ENCODE measurements at regions not wholly inside any gene's neighbourhood (a gene's known extent, or its start where the extent isn't known, plus 50 kb on each side); places are given as distances from the start of the nearest gene placed in this dataset.

- Mint-ChIP-seq H3K4me3 (ENCODE audit: unreplicated experiment) (no peak overlapping the region), H3K27me3 (ENCODE audit: low read depth, unreplicated experiment) (no peaks in the 10 kb centered on the region)
Observed at GRCh38 chr6:141313986-141314385, 818.7 kb upstream of the GJE1 start.

GRCh38 chr6:141309295-141309694, 823.4 kb upstream of the GJE1 start:
- Histone ChIP-seq H3K9ac (ENCODE audit: low read length) (no peak overlapping the region), H3K9me3 (ENCODE audit: insufficient read depth, low read depth, low read length) (no peaks in the 10 kb centered on the region), H3K27ac (ENCODE audit: low read depth, low read length) (no peak overlapping the region), H3K4me2 (ENCODE audit: low read length) (no peak overlapping the region), H3K4me1 (ENCODE audit: insufficient read depth, low read length) (no peaks in the 10 kb centered on the region), H3K4me3 (ENCODE audit: insufficient read depth, low read depth, low read length) (no peak overlapping the region), H3K79me2 (ENCODE audit: insufficient read depth, low read length) (no peaks in the 10 kb centered on the region), H2AFZ (ENCODE audit: low read depth, low read length) (no peak overlapping the region), H3K36me3 (ENCODE audit: insufficient read depth, low read length) (no peaks in the 10 kb centered on the region), H3K27me3 (ENCODE audit: insufficient read depth, low read length) (no peaks in the 10 kb centered on the region), H4K20me1 (ENCODE audit: insufficient read depth, low read length) (no peaks in the 10 kb centered on the region)
- Mint-ChIP-seq H3K9me3 (ENCODE audit: unreplicated experiment) (no peaks in the 10 kb centered on the region), H3K27ac (ENCODE audit: unreplicated experiment) (no peak overlapping the region), H3K4me1 (ENCODE audit: low read depth, unreplicated experiment) (no peaks in the 10 kb centered on the region), H3K27me3 (ENCODE audit: low read depth, unreplicated experiment) (no peaks in the 10 kb centered on the region), H3K4me3 (ENCODE audit: unreplicated experiment) (no peak overlapping the region), H3K36me3 (ENCODE audit: low read depth, unreplicated experiment) (no peaks in the 10 kb centered on the region)
- TF ChIP-seq EZH2 (IDR thresholded peaks at IDR 0.05; ENCODE audit: insufficient read depth, low read length): no peak
- DNase-seq (ENCODE audit: low read depth): no peak
- no peak for FAIRE-seq

More at GRCh38 chr6:141313986-141314385, 818.7 kb upstream of the GJE1 start:
- DNase-seq (ENCODE audit: low read depth): no peak
- TF ChIP-seq CTCF (IDR thresholded peaks at IDR 0.05; ENCODE audit: insufficient read depth, low read depth, low read length): no peak
- TF ChIP-seq EZH2 (IDR thresholded peaks at IDR 0.05; ENCODE audit: insufficient read depth, low read length): no peak
- no peak overlapping the region for H3K27ac ChIP-seq (ENCODE audit: low read depth, low read length)
- no peak overlapping the region for H3K4me2 ChIP-seq (ENCODE audit: low read length)
- Mint-ChIP-seq H3K9me3 (ENCODE audit: unreplicated experiment) (no peaks in the 10 kb centered on the region), H3K27ac (ENCODE audit: unreplicated experiment) (no peak overlapping the region), H3K36me3 (ENCODE audit: low read depth, unreplicated experiment) (peaks cover 2% of the 10 kb centered on the region), H3K4me1 (ENCODE audit: low read depth, unreplicated experiment) (no peaks in the 10 kb centered on the region)
- peak overlapping the region; percentile 34 for H2AFZ ChIP-seq (ENCODE audit: low read depth, low read length)
- no peaks in the 10 kb centered on the region for H3K4me1 ChIP-seq (ENCODE audit: insufficient read depth, low read length)
- H3K36me3 ChIP-seq (ENCODE audit: insufficient read depth, low read length): no peaks in the 10 kb centered on the region
- no peaks in the 10 kb centered on the region for H3K9me3 ChIP-seq (ENCODE audit: insufficient read depth, low read depth, low read length)
- no peaks in the 10 kb centered on the region for H3K27me3 ChIP-seq (ENCODE audit: insufficient read depth, low read length)
- no peaks in the 10 kb centered on the region for H3K79me2 ChIP-seq (ENCODE audit: insufficient read depth, low read length)
- H4K20me1 ChIP-seq (ENCODE audit: insufficient read depth, low read length): no peaks in the 10 kb centered on the region
- H3K4me3 ChIP-seq (ENCODE audit: insufficient read depth, low read depth, low read length): no peak overlapping the region
- no peak overlapping the region for H3K9ac ChIP-seq (ENCODE audit: low read length)
- FAIRE-seq: no peak

- H3K4me1 Mint-ChIP-seq (ENCODE audit: low read depth, unreplicated experiment): no peaks in the 10 kb centered on the region
- no peak overlapping the region for H3K4me2 ChIP-seq (ENCODE audit: low read length)
- H3K27me3 Mint-ChIP-seq (ENCODE audit: low read depth, unreplicated experiment): no peaks in the 10 kb centered on the region
- TF ChIP-seq EZH2 (IDR thresholded peaks at IDR 0.05; ENCODE audit: insufficient read depth, low read length) (no peak), CTCF (IDR thresholded peaks at IDR 0.05; ENCODE audit: insufficient read depth, low read depth, low read length) (no peak)
- no peaks in the 10 kb centered on the region for H3K36me3 ChIP-seq (ENCODE audit: insufficient read depth, low read length)
- H2AFZ ChIP-seq (ENCODE audit: low read depth, low read length): no peak overlapping the region
- H3K27ac Mint-ChIP-seq (ENCODE audit: unreplicated experiment): no peak overlapping the region
- H3K4me1 ChIP-seq (ENCODE audit: insufficient read depth, low read length): no peaks in the 10 kb centered on the region
- no peaks in the 10 kb centered on the region for H3K79me2 ChIP-seq (ENCODE audit: insufficient read depth, low read length)
- H3K9ac ChIP-seq (ENCODE audit: low read length): no peak overlapping the region
- no peaks in the 10 kb centered on the region for H3K27me3 ChIP-seq (ENCODE audit: insufficient read depth, low read length)
- H3K9me3 Mint-ChIP-seq (ENCODE audit: unreplicated experiment): no peaks in the 10 kb centered on the region
- no peak for FAIRE-seq
- no peaks in the 10 kb centered on the region for H4K20me1 ChIP-seq (ENCODE audit: insufficient read depth, low read length)
- H3K4me3 ChIP-seq (ENCODE audit: insufficient read depth, low read depth, low read length): no peak overlapping the region
- no peak overlapping the region for H3K4me3 Mint-ChIP-seq (ENCODE audit: unreplicated experiment)
- no peaks in the 10 kb centered on the region for H3K36me3 Mint-ChIP-seq (ENCODE audit: low read depth, unreplicated experiment)
- no peak for DNase-seq (ENCODE audit: low read depth)
- no peaks in the 10 kb centered on the region for H3K9me3 ChIP-seq (ENCODE audit: insufficient read depth, low read depth, low read length)
- H3K27ac ChIP-seq (ENCODE audit: low read depth, low read length): no peak overlapping the region
Observed at GRCh38 chr6:141307309-141307998, 825.3 kb upstream of the GJE1 start.
